GM12878 (cell line): ENCODE measurements at regions not wholly inside any gene's neighbourhood (a gene's known extent, or its start where the extent isn't known, plus 50 kb on each side); places are given as distances from the start of the nearest gene placed in this dataset.

Experiments used
- ATAC-seq: fragments of 200-7000 bp; cut with Tn5 transposase; 3 replicates; pipeline ENCODE4 v1.9.1; 2020; ENCODE audit warnings: mild to moderate bottlenecking, moderate library complexity
- BruUV-seq: library from RNA; stranded (reverse); fragments of 400-500 nt; replicated peaks from 2 replicates; lab custom pipeline; 2021; lab: Mats Ljungman, UMichigan
- CTCF ChIA-PET: fragments of 300-600 bp; sonication (Branson Sonifier 250); formaldehyde crosslinking; extraction: SDS; loops from one replicate; lab custom pipeline; 2021; ENCODE audit warnings: inconsistent platforms; lab: Yijun Ruan, JAX
- POLR2A ChIA-PET: fragments of 350-600 bp; formaldehyde crosslinking; extraction: SDS; loops from one replicate; lab custom pipeline; 2021; ENCODE audit warnings: inconsistent platforms; lab: Charles Lee
- RAD21 ChIA-PET: fragments of 300-600 bp; sonication (Branson Sonifier 250); formaldehyde crosslinking; loops from one replicate; lab custom pipeline; 2023; ENCODE audit warnings: antibody characterized with exemption; ENCODE audit not compliant: unreplicated experiment; lab: Charles Lee
- SMC1A ChIA-PET: fragments of 300-600 bp; sonication (Branson Sonifier 250); formaldehyde crosslinking; loops from one replicate; lab custom pipeline; 2023; ENCODE audit not compliant: unreplicated experiment, uncharacterized antibody; lab: Charles Lee
- DNase-seq: peaks from one replicate; pipeline ENCODE4 v3.0.0-alpha.2; 2011; ENCODE audit warnings: low read depth, low spot score
- FAIRE-seq: peaks from 3 replicates; lab custom pipeline; 2011; peaks lifted over from hg19 to GRCh38; lab: Jason Lieb, UNC
- H2AFZ ChIP-seq: 2 replicates; pipeline ENCODE4 v1.6.0; 2011; ENCODE audit warnings: low read depth, low read length, control low read depth; ENCODE audit not compliant: control insufficient read depth
- H3K27ac ChIP-seq: 2 replicates; pipeline ENCODE4 v1.5.1; 2011; ENCODE audit warnings: control low read depth; ENCODE audit not compliant: control insufficient read depth, insufficient read depth
- H3K27me3 ChIP-seq, 2 experiments: replicated peaks in 1 of 2; 2 replicates each; pipeline versions ENCODE4 v1.6.0 to v1.6.1; 2011; ENCODE audit warnings: low read length in 1 of 2; ENCODE audit not compliant: control insufficient read depth in 2 of 2, insufficient read depth in 2 of 2
- H3K36me3 ChIP-seq, 2 experiments: 2 replicates each; pipeline ENCODE4 v1.5.1; 2011; ENCODE audit warnings: low read length in 1 of 2; ENCODE audit not compliant: control insufficient read depth in 2 of 2, insufficient read depth in 2 of 2
- H3K4me1 ChIP-seq: 2 replicates; pipeline ENCODE4 v1.6.1; 2011; ENCODE audit warnings: mild to moderate bottlenecking, low read length, moderate library complexity, mixed read lengths; ENCODE audit not compliant: control insufficient read depth, insufficient read depth
- H3K4me2 ChIP-seq: 2 replicates; pipeline ENCODE4 v1.6.0; 2011; ENCODE audit warnings: control low read depth; ENCODE audit not compliant: control insufficient read depth, insufficient read depth
- H3K4me3 ChIP-seq: fragments of 200-600 bp; sonication (generic); 2 replicates; pipeline ENCODE4 v1.5.1; 2016
- H3K79me2 ChIP-seq: 2 replicates; pipeline ENCODE4 v1.6.0; 2011; ENCODE audit warnings: low read length; ENCODE audit not compliant: control insufficient read depth, insufficient read depth
- H3K9ac ChIP-seq: 2 replicates; pipeline ENCODE4 v1.8.0; 2011; ENCODE audit warnings: low read length, control low read depth, mixed read lengths; ENCODE audit not compliant: control insufficient read depth, insufficient read depth
- H3K9me3 ChIP-seq: replicated peaks from 3 replicates; pipeline ENCODE4 v1.5.1; 2011; ENCODE audit warnings: mild to moderate bottlenecking, low read length; ENCODE audit not compliant: control insufficient read depth, insufficient read depth
- H4K20me1 ChIP-seq: 2 replicates; pipeline ENCODE4 v1.6.0; 2011; ENCODE audit not compliant: control insufficient read depth, insufficient read depth
- CREB1 ChIP-seq: IDR thresholded peaks from 2 replicates; pipeline ENCODE4 v1.6.1; 2012; ENCODE audit warnings: low read depth, mild to moderate bottlenecking, inconsistent platforms
- EGR1 ChIP-seq, 2 experiments: IDR thresholded peaks; 1 replicate in 1 of 2; 2 replicates in 1 of 2; pipeline ENCODE4 v1.6.1; 2011 to 2012; ENCODE audit warnings: low read depth in 2 of 2, low read length in 2 of 2, borderline replicate concordance in 1 of 2, mild to moderate bottlenecking in 1 of 2, moderate library complexity in 1 of 2
- GABPA ChIP-seq: IDR thresholded peaks from 2 replicates; pipeline ENCODE4 v1.6.1; 2014; ENCODE audit warnings: antibody characterized with exemption, low read depth, mild to moderate bottlenecking, inconsistent platforms
- MEF2B ChIP-seq: fragments of 450-650 bp; IDR thresholded peaks from 2 replicates; pipeline ENCODE4 v1.6.1; 2018; ENCODE audit warnings: mild to moderate bottlenecking, moderate library complexity; ENCODE audit not compliant: partially characterized antibody, poor library complexity, severe bottlenecking
- NRF1 ChIP-seq: conservative IDR thresholded peaks from 2 replicates; pipeline ENCODE4 v1.6.1; 2011; ENCODE audit warnings: mild to moderate bottlenecking, low read depth, low read length, improper control_type of control experiment
- RELA ChIP-seq: fragments of 450-650 bp; IDR thresholded peaks from 2 replicates; pipeline ENCODE4 v1.8.0; 2014; ENCODE audit warnings: borderline replicate concordance; ENCODE audit not compliant: partially characterized antibody
- TCF12 ChIP-seq: IDR thresholded peaks from 2 replicates; pipeline ENCODE4 v1.6.1; 2011; ENCODE audit warnings: low read depth, mild to moderate bottlenecking, low read length
- TCF7 ChIP-seq: IDR thresholded peaks from 2 replicates; pipeline ENCODE4 v1.6.1; 2014; ENCODE audit warnings: antibody characterized with exemption, borderline replicate concordance
- YBX1 ChIP-seq: fragments of 450-650 bp; IDR thresholded peaks from 2 replicates; pipeline ENCODE4 v1.6.1; 2016; ENCODE audit warnings: antibody characterized with exemption
- WGBS: methylation state at CpG from one replicate; pipeline ENCODE4 v1.1.6; 2016; ENCODE audit warnings: low lambda C conversion rate; ENCODE audit not compliant: insufficient replicate concordance, insufficient coverage; ENCODE audit errors: missing lambda C conversion rate; 5-methylcytosine and 5-hydroxymethylcytosine counted together
- in situ Hi-C: fragments of 300-500 bp; cut with MboI; formaldehyde crosslinking; loops from 9 replicates; pipeline ENCODE4 v1.14.3; 2018; ENCODE audit warnings: mixed read lengths
- intact Hi-C: fragments of 100-400 bp; cut with micrococcal nuclease; formaldehyde crosslinking; loops from one replicate; pipeline ENCODE4 v1.14.2; 2022; ENCODE audit not compliant: unreplicated experiment
- TF ChIP-seq, protein P1 (sequence below): fragments of 450-650 bp; IDR thresholded peaks from 2 replicates; pipeline ENCODE4 v1.6.1; 2017; ENCODE audit warnings: low read depth, mild to moderate bottlenecking, moderate library complexity
- TF ChIP-seq, protein P2 (sequence below): IDR thresholded peaks from 2 replicates; pipeline ENCODE4 v1.6.1; 2011; ENCODE audit warnings: low read depth, low read length, improper control_type of control experiment, borderline replicate concordance
- TF ChIP-seq, protein P3 (sequence below): IDR thresholded peaks from 2 replicates; pipeline ENCODE4 v1.6.1; 2011; ENCODE audit warnings: borderline replicate concordance, low read depth, mild to moderate bottlenecking, moderate library complexity, low read length; ENCODE audit not compliant: insufficient read depth, poor library complexity, severe bottlenecking
- TF ChIP-seq, protein P4 (sequence below): fragments of 450-650 bp; IDR thresholded peaks from 2 replicates; pipeline ENCODE4 v1.6.1; 2014; ENCODE audit warnings: mild to moderate bottlenecking

DNA sequence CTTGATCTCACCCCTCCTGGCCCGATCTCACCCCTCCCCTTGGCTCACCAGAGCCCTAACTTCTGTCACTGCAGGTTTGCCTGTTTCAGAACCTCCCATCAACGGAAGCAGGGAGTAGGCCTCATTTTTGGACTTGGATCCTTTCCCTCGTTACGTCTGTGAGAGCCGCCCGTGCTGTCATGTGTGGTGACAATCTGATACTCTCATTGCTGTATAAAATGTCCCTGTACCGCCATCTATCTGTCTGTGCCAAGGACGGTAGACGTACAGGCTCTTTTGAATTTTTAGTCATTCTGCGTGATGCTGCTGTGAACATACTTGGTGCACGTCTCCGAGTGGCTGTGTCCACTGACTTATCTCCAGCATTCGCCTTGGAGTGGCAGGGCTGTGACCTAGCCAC, 1163.1 kb downstream of the BRD1 start:
- ATAC-seq (no peak), DNase-seq (no peak), FAIRE-seq (no peak)
- Histone ChIP-seq H3K4me1 (no peaks in the 10 kb centered on the region), H3K27ac (no peak overlapping the region), H2AFZ (no peak overlapping the region), H3K27me3 (no peaks in the 10 kb centered on the region), H3K79me2 (no peaks in the 10 kb centered on the region), H3K9ac (no peak overlapping the region), H3K36me3 (no peaks in the 10 kb centered on the region), H3K9me3 (peaks cover 2% of the 10 kb centered on the region; the same call in 2 of the 3 replicates), H3K4me3 (no peak overlapping the region), H3K4me2 (no peak overlapping the region), H4K20me1 (no peaks in the 10 kb centered on the region)
- CTCF ChIA-PET = no interaction called here
- WGBS = 52% methylated on average over 13 of the region's 13 CpGs
- TF ChIP-seq, protein P1, sequence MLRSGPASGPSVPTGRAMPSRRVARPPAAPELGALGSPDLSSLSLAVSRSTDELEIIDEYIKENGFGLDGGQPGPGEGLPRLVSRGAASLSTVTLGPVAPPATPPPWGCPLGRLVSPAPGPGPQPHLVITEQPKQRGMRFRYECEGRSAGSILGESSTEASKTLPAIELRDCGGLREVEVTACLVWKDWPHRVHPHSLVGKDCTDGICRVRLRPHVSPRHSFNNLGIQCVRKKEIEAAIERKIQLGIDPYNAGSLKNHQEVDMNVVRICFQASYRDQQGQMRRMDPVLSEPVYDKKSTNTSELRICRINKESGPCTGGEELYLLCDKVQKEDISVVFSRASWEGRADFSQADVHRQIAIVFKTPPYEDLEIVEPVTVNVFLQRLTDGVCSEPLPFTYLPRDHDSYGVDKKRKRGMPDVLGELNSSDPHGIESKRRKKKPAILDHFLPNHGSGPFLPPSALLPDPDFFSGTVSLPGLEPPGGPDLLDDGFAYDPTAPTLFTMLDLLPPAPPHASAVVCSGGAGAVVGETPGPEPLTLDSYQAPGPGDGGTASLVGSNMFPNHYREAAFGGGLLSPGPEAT = no peak
- TF ChIP-seq TCF7 (no peak), NRF1 (no peak), MEF2B (no peak), GABPA (no peak), RELA (no peak), CREB1 (no peak), EGR1 (IDR thresholded peaks at IDR 0.05; ENCODE audit: borderline replicate concordance in 1 of 2, low read depth in 2 of 2, low read length in 2 of 2) (no peak), TCF12 (no peak), YBX1 (no peak)
- TF ChIP-seq, protein P2, sequence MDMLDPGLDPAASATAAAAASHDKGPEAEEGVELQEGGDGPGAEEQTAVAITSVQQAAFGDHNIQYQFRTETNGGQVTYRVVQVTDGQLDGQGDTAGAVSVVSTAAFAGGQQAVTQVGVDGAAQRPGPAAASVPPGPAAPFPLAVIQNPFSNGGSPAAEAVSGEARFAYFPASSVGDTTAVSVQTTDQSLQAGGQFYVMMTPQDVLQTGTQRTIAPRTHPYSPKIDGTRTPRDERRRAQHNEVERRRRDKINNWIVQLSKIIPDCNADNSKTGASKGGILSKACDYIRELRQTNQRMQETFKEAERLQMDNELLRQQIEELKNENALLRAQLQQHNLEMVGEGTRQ = no peak
- TF ChIP-seq, protein P3, sequence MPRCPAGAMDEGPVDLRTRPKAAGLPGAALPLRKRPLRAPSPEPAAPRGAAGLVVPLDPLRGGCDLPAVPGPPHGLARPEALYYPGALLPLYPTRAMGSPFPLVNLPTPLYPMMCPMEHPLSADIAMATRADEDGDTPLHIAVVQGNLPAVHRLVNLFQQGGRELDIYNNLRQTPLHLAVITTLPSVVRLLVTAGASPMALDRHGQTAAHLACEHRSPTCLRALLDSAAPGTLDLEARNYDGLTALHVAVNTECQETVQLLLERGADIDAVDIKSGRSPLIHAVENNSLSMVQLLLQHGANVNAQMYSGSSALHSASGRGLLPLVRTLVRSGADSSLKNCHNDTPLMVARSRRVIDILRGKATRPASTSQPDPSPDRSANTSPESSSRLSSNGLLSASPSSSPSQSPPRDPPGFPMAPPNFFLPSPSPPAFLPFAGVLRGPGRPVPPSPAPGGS = no peak
- TF ChIP-seq, protein P4, sequence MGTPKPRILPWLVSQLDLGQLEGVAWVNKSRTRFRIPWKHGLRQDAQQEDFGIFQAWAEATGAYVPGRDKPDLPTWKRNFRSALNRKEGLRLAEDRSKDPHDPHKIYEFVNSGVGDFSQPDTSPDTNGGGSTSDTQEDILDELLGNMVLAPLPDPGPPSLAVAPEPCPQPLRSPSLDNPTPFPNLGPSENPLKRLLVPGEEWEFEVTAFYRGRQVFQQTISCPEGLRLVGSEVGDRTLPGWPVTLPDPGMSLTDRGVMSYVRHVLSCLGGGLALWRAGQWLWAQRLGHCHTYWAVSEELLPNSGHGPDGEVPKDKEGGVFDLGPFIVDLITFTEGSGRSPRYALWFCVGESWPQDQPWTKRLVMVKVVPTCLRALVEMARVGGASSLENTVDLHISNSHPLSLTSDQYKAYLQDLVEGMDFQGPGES = no peak
- intact Hi-C loops = no loop called here
- in situ Hi-C loops = no loop called here
- POLR2A ChIA-PET = no interaction called here
- RAD21 ChIA-PET = no interaction called here
- SMC1A ChIA-PET = no interaction called here
- BruUV-seq = no TSS peak
